ENCODE measurements at regions not wholly inside any gene's neighbourhood (a gene's known extent, or its start where the extent isn't known, plus 50 kb on each side); places are given as distances from the start of the nearest gene placed in this dataset.
A peak's percentile ranks its signal among the peaks of the same experiment; 100 is the strongest.

DNA sequence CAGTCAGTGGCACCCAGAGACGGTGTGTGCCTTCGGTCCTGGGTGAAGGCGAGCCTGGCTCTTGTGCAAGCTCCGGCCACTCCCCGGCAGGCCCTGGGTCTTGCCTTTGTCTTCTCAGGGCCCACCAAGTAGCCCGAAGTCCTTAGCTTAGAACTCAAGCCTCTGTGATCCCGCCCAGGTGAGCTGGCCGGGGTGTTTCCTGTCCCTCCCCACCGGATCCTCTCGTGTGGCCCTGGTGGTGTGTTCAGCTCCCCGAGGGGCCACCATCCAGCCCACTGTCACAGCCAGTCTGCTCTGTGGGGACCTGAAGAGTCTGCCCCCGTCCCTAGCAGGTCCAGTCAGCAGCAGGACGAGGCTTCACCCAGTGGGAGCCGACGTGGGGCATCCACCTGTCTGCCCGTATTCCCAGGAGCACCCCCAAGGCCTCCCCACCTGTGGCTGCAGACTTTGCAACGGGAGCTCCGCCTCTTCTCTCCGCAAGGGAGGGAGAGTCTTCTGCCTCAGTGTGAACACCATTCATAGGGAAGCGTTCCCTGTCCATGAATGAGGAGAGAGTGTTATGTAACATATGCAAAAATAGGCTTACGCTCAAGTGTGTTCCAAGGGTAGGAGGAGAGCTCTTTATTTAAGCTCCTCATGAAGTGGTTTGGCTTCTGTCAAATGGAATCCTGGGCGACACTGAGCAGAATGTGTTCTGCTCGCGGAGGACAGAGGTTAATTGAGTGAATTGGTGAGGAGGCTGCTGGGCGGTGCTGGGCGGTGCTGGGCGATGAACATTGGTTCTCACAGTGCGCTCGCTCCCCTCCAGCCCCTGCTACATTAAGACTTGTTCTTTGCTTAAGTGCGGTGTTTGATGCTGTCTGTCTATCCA is 108.9 kb downstream of the CRYAA start:
- Histone ChIP-seq H2AFZ (ENCODE audit: low read length) (no peak overlapping the region), H3K9me3 (ENCODE audit: low read depth, low read length) (no peaks in the 10 kb centered on the region), H3K79me2 (ENCODE audit: insufficient read depth, low read length) (no peaks in the 10 kb centered on the region), H3K27me3 (ENCODE audit: insufficient read depth, low read length) (peaks cover 17% of the 10 kb centered on the region), H4K20me1 (ENCODE audit: insufficient read depth, low read length) (no peaks in the 10 kb centered on the region), H3K4me2 (ENCODE audit: insufficient read depth, low read length) (no peak overlapping the region), H3K4me1 (ENCODE audit: insufficient read depth, low read length) (no peaks in the 10 kb centered on the region), H3K27ac (ENCODE audit: low read depth, low read length) (no peak overlapping the region), H3K4me3 (ENCODE audit: insufficient read depth, low read length) (no peak overlapping the region), H3K36me3 (ENCODE audit: insufficient read depth, low read length) (no peaks in the 10 kb centered on the region)
- DNase-seq (ENCODE audit: insufficient read length, low spot score, missing footprints): peak; percentile 61
- TF ChIP-seq, protein P1, sequence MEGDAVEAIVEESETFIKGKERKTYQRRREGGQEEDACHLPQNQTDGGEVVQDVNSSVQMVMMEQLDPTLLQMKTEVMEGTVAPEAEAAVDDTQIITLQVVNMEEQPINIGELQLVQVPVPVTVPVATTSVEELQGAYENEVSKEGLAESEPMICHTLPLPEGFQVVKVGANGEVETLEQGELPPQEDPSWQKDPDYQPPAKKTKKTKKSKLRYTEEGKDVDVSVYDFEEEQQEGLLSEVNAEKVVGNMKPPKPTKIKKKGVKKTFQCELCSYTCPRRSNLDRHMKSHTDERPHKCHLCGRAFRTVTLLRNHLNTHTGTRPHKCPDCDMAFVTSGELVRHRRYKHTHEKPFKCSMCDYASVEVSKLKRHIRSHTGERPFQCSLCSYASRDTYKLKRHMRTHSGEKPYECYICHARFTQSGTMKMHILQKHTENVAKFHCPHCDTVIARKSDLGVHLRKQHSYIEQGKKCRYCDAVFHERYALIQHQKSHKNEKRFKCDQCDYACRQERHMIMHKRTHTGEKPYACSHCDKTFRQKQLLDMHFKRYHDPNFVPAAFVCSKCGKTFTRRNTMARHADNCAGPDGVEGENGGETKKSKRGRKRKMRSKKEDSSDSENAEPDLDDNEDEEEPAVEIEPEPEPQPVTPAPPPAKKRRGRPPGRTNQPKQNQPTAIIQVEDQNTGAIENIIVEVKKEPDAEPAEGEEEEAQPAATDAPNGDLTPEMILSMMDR (IDR thresholded peaks at IDR 0.05; ENCODE audit: extremely low read depth, low read depth, low read length): no peak

DNA sequence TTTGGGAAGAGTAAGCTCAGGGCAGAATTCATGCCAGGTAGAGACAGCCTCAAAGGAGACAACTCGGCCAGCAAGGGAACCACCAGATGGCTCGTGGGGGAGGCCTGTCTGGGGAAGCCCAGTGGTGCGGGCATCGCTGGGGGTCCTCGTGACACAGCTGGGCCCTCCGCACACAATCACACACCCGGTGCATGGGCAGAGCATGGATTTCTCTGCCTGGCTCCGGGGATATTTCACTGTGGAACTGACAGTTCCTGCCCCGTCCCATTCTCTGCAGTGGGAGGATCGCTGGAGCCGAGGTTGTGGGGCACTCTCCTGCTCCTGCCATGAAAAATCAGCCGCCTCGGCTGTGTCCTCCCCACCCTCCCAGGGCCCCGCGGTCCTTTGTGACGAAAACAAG is 108.0 kb downstream of the CRYAA start:
- no peaks in the 10 kb centered on the region for H3K36me3 ChIP-seq (ENCODE audit: insufficient read depth, low read length)
- H3K4me2 ChIP-seq (ENCODE audit: insufficient read depth, low read length): no peak overlapping the region
- TF ChIP-seq, protein P1 (IDR thresholded peaks at IDR 0.05; ENCODE audit: extremely low read depth, low read depth, low read length): no peak
- no peaks in the 10 kb centered on the region for H3K79me2 ChIP-seq (ENCODE audit: insufficient read depth, low read length)
- DNase-seq (ENCODE audit: insufficient read length, low spot score, missing footprints): peak; percentile 8
- H2AFZ ChIP-seq (ENCODE audit: low read length): no peak overlapping the region
- no peaks in the 10 kb centered on the region for H3K9me3 ChIP-seq (ENCODE audit: low read depth, low read length)
- no peaks in the 10 kb centered on the region for H3K4me1 ChIP-seq (ENCODE audit: insufficient read depth, low read length)
- no peak overlapping the region for H3K27ac ChIP-seq (ENCODE audit: low read depth, low read length)
- no peaks in the 10 kb centered on the region for H4K20me1 ChIP-seq (ENCODE audit: insufficient read depth, low read length)
- peaks cover 18% of the 10 kb centered on the region for H3K27me3 ChIP-seq (ENCODE audit: insufficient read depth, low read length)
- H3K4me3 ChIP-seq (ENCODE audit: insufficient read depth, low read length): no peak overlapping the region

DNA sequence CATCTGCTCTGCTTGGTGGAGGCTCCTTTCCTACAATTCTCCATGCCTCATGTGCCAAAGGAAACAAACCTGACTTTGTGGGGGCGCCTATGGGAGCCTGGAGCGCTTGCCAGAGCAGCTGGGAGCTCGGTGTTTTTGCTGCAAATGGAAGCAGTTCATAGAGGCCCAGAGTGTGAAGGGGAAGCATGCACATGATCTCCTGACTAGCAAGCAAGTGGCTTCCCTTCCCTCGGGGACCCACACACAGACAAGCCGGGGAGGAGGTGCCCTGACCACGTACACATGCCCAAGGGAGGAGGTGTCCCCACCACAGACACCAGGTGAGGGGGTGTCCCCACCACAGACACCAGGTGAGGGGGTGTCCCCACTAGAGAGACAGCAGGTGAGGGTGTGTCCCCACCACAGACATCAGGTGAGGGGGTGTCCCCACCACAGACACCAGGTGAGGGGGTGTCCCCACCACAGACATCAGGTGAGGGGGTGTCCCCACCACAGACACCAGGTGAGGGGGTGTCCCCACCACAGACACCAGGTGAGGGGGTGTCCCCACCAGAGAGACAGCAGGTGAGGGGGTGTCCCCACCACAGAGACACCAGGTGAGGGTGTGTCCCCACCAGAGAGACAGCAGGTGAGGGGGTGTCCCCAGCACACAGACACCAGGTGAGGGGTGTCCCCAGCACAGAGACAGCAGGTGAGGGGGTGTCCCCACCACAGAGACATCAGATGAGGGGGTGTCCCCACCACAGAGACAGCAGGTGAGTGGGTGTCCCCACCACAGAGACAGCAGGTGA is 106.8 kb downstream of the CRYAA start:
- Histone ChIP-seq H3K4me3 (ENCODE audit: insufficient read depth, low read length) (no peak overlapping the region), H3K36me3 (ENCODE audit: insufficient read depth, low read length) (no peaks in the 10 kb centered on the region), H4K20me1 (ENCODE audit: insufficient read depth, low read length) (no peaks in the 10 kb centered on the region), H3K27ac (ENCODE audit: low read depth, low read length) (no peak overlapping the region), H3K27me3 (ENCODE audit: insufficient read depth, low read length) (peaks cover 29% of the 10 kb centered on the region), H3K9me3 (ENCODE audit: low read depth, low read length) (no peaks in the 10 kb centered on the region), H3K79me2 (ENCODE audit: insufficient read depth, low read length) (no peaks in the 10 kb centered on the region), H3K4me2 (ENCODE audit: insufficient read depth, low read length) (no peak overlapping the region), H3K4me1 (ENCODE audit: insufficient read depth, low read length) (no peaks in the 10 kb centered on the region), H2AFZ (ENCODE audit: low read length) (no peak overlapping the region)
- peak; percentile 91 for DNase-seq (ENCODE audit: insufficient read length, low spot score, missing footprints)
- TF ChIP-seq, protein P1 (IDR thresholded peaks at IDR 0.05; ENCODE audit: extremely low read depth, low read depth, low read length): no peak

- no peak overlapping the region for H3K4me3 ChIP-seq (ENCODE audit: insufficient read depth, low read length)
- no peaks in the 10 kb centered on the region for H3K79me2 ChIP-seq (ENCODE audit: insufficient read depth, low read length)
- peak; percentile 84 for DNase-seq (ENCODE audit: insufficient read length, low spot score, missing footprints)
- H3K4me2 ChIP-seq (ENCODE audit: insufficient read depth, low read length): no peak overlapping the region
- H4K20me1 ChIP-seq (ENCODE audit: insufficient read depth, low read length): no peaks in the 10 kb centered on the region
- no peak overlapping the region for H2AFZ ChIP-seq (ENCODE audit: low read length)
- H3K27me3 ChIP-seq (ENCODE audit: insufficient read depth, low read length): peaks cover 36% of the 10 kb centered on the region
- H3K27ac ChIP-seq (ENCODE audit: low read depth, low read length): no peak overlapping the region
- TF ChIP-seq, protein P1 (IDR thresholded peaks at IDR 0.05; ENCODE audit: extremely low read depth, low read depth, low read length): no peak
- no peaks in the 10 kb centered on the region for H3K4me1 ChIP-seq (ENCODE audit: insufficient read depth, low read length)
- H3K36me3 ChIP-seq (ENCODE audit: insufficient read depth, low read length): no peaks in the 10 kb centered on the region
- H3K9me3 ChIP-seq (ENCODE audit: low read depth, low read length): no peaks in the 10 kb centered on the region
Observed at GRCh38 chr21:43274946-43275310, 106.1 kb downstream of the CRYAA start.

Measured in osteoblast (primary cell).